Activated effector memory CD4-positive, alpha-beta T cell treated with Interleukin-2 at 50 U/mL for 16 hours (primary cell): ENCODE measurements at regions not wholly inside any gene's neighbourhood (a gene's known extent, or its start where the extent isn't known, plus 50 kb on each side); places are given as distances from the start of the nearest gene placed in this dataset.
"Not testable (repeated sequence)": the region's sequence is repeated elsewhere in the genome, so short reads cannot be mapped to it uniquely, and the experiment has no call there.

Experiments used
- DNase-seq: peaks from one replicate; pipeline ENCODE4 v3.0.0-alpha.2; 2020

DNA sequence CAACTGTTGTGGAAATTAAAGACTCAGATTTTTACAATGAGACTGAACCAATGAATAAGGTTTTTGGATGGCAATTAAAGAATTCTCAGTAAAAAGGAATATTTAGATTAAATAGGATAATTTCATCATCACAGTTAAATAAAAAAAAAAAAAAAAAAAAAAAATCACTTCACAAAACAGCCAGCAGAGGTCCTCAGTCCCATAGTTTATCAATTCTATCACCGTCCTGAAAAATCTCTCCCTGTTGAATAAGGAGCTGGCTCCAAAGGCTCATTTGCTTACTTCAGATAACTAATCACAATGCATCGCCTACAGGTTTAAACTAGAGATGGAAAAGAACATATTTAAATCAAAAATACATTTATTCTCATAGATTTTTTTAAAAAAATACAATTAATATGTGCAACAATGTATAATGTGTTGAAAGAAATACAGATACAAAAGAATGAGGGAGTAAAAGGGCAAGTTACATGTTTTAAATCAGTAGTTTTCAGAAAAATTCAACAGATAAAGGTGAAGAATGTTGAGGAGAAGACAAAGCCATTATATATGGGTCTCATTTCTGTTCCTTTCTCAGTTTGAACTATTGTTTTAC, 175.8 kb upstream of the CHD1 start:
- no peak for DNase-seq

DNA sequence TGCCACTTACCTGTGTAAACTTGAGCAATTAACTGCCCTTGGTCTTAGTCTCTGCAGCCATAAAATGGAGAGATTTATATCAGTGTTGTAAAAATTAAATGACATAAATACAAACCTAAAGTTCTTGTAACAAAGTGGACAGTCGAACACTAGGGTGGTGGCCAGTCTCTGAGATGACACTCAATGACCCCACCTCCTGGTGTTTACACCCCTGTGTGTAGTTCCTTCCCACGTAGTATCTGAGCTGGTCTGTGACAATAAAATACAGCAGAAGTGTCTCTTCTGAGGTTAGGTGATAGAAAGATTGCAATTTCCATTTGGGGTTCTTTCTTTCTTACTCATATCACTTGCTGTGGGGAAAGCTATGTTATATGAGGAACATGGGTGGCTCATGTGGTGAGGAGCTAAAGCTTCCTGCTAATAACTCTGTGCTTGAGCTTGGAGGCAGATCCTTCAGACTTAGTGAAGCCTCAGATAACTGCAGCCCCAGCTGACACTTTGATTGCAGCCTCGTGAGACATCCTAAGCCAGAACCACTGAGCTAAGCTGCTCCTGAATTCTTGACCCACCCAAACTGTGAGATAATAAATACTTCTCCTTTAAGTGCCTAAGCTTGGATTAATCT, 173.4 kb upstream of the CHD1 start:
- DNase-seq, result no peak

DNA sequence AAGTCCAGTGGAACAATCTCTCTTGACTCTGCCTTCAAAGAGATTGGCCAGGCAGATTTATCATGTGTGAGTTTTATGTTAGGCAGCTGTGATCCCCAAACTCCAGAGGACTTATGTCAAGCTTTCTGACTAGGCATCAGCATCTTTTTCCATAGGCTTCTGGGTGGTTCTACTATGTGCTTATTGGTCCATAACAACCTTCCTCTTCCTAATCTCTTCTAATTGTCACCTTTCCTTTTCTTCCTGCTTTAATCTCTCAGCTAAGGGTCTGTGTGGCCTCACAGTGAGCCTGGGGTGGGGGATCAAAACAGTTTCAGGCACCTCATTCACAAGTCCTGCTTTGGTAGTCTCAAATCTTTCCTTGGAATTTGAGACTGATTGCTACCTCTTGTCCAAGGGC, 170.9 kb upstream of the CHD1 start:
- DNase-seq, result no peak

DNA sequence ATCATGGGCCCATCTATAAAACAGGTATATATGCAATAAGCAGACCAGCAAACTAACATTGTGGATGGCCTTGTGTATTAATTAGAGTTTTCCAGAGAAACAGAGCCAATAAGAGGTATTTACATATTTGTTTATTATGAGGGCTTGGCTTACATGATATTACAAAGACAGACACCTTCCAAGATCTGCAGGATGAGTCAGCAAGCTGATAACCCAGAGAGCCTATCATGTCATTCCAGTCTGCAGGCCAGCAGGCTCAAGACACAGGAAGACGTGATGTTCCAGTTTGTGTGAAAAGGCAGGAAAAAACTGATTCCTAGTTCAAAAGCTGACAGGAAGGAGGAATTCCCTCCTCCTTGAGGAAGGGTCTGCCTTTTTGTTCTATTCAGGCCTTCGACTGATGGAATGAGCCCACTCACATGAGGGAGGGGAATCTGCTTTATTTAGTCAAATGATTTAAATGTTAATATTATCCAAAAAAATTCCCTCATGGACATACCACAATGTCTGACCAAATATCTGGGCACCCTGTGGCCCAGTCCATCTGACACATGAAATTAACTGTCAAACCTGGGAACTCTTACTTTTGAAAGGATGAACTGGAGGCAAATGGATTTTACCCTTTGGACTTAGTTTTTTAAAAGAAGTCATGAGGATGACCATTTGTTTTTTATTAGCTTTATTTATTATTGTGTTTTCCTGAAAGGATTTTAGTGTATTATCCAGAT, 161.2 kb upstream of the CHD1 start:
- DNase-seq, result no peak

DNA sequence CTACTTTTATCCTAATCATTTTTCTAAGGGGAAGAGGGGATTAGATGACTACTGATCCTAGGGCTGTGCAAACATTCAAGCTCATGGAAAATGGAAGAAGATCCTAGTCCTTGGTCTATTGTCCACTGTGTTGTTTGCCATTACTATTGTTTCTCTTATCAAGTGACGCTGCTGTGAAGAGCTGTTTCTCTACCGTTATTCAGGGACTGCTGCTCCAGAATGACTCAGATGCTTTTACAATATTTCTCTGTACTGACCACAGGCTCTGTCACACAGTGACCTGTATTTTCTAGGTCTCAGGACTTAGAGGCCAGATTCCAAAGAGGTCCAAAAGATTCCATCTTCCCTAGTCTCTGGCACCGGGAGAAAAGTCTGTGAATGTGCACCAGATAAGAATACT, 159.5 kb upstream of the CHD1 start:
- no peak for DNase-seq

DNA sequence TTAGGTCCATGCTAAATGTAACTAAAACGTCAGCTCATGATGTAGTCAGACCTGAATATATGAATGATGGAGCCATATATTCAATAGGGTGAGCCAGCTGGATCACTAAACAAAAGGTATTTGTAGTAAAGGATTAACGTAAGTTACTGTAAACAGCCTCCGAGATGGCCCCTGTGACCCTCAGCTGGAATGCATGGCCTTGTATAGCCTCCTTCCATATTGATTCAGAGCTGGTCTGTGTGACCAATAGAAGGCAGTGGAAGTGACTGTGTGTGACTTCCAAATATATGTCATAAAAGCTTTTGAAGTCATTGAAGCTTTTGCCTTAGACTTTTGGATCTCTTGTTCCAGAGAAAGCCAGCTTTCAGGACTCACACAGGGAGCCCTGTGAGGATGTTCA, 154.4 kb upstream of the CHD1 start:
- no peak for DNase-seq

DNA sequence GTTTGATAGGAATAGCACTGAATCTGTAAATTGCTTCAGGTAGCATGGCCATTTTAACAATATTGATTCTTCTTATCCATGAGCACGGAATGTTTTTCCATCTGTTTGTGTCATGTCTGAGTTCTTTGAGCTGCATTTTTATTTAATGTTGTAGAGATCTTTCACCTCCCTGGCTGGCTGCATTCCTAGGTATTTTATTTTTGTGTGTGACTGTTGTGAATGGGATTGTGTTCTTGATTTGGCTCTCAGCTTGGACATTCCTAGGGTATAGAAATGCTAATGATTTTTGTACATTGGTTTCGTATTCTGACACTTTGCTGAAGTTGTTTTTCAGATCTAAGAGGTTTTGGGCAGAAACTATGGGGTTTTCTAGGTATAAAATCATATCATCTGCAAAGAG, 152.9 kb upstream of the CHD1 start:
- no peak for DNase-seq

DNA sequence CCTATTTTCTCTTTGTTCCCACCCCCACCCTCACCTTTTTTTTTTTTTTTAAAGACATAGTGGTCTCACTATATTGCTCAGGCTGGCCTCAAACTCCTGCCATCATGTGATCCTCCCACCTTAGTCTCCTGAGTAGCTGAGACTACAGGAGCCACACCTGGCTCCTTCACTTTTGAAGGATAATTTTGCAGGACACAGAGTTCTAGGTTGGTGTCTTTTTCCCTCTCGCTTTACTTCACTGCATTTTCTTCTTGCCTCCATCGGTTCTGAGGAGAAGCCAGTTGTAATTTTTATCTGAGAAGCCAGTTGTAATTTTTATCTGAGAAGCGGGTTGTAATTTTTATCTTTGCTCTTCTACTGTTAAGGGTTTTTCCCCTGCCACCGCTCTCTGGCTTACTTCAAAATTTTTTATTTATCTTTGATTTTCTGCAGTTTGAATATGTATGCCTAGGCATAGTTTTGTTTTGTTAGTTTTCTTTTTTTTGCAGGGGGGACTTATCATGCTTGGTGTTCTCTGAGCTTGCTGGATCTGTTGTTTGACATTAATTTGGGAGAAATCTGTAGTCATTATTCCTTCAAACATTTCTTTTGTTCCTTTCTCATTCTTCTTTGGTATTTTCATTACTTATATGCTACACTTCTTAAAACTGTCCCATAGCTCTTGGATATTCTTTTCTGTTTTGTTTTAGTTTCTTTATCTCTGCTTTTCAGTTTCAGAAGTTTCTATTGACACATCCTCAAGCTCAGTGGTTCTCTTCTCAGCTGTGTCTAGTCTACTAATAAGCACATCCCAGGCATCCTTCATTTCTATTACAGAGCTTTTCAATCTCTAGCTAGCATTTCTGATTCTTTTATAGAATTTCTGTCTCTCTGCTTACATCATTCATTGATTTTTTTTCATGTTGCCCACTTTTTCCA, 148.2 kb upstream of the CHD1 start:
- no peak for DNase-seq

DNA sequence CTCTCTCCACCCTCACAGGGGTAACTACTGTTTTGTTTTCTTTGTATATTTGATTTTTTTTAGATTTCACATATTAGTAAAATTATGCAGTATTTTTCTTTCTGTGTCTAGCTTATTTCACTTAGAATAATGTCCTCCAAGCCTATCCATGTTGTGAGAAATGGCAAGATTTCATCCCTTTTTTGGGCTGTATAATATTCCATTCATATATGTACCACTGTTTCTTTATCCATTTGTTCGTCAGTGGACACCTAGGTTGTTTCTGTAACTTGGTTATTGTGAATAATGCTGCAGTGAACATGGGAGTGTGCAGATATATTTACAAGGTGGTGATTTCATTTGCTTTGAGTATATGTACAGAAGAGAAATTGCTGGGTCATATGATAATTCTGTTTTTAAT, 144.0 kb upstream of the CHD1 start:
- DNase-seq, result no peak

DNA sequence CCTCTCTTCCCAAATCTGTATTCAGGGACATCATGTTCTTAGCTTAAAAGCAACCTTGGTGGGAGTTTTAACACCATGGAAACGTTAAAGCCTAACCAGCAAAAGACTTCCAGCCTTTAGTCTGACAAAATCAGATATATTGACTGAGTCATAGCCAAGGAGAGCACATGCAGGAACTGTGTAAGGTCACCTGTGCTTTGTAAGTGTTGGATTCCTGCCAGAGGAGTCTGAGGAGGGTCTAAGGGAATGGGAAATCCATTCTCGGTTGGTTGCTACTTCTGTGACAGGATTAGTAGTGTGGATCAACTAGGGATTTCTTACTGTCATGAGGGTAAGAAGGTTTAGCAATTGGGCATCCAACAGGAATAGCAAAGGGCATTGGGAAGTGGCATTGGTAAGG, 142.0 kb upstream of the CHD1 start:
- DNase-seq, result no peak

DNA sequence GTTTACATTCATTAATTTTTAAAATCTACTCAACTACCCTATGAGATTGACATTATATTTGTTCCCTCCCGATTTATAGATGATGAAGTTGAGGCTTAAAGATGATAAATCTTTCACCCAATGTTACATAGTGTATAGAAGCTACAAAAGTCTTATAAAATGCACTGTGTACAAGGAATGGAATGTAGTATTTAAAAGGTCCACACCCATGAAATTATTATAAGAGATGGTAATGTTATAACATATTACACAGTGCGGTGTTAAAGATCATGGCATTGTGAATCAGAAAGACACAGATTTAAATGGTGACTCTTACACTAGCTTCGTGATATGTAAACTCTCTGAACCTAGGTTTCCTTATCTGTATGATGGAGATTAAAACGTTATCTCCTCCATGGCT, 141.6 kb upstream of the CHD1 start:
- DNase-seq, result no peak

DNA sequence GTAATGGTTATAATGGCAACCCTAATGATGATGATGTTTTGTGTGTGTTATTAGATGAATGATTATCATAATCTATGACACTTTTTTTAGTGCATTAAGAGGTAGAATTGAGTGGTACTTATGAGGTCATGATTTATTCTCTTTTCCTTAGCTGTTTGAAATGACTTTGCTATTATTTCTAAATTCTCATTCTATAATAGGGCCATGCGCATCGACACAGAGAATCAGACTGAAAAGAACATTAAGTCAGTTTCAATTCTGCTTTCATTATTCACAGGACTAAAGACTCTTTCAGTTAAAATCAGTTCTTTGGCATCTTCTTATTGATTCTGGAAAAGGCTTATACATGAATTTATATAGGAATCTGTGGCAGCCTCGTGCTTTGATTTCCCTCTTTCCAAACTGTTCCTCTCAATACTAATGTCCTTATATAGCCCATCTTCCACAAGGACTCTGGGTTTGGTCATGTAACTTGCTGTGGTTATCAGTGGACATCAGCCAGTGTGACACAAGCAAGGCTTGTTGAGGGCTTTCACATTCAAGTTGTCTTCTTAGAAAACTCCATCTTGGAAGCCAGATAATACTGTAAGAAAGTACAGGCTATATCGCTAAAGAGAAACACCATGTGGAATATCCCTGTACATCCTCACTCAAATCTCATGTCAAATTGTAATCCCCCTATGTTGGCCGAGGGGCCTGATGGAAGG, 140.3 kb upstream of the CHD1 start:
- no peak for DNase-seq

DNA sequence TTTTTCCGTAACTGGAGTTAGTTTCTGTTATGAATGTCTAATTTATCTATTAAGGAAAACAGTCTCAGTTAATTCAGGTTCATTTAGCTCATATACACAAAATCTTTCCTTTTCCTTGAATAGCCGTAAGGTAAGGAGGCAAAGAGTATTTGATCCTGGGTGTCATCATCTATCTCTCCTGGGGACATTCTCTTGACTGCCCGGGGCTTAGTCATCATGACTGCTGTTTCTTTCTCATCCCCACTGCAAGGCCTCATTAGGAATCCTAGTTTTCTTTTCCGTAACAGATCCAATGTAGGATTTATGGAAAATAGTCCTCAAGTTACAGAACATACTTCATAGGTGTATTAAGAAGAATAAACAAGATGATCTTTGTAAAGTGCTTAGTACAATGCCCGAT, 134.9 kb upstream of the CHD1 start:
- no peak for DNase-seq

DNA sequence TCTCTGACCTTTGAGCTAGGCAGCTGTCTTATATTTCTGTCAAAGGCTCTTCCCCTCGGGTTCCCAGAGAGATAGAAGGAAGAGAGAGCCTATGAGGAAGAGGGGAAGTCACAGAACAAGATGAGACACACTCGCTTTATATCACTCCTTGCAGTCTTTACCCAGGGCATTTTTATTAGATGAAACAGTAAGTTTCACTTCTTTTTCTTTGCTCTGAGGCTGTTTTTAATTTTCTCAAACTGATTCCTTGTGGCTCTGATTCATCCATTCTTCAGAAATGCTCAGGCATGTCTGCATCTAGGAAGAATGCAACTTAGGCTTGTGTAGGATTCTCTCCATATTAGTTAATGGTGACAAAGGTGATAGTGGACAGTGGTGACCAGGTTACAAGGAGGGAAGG, 132.9 kb upstream of the CHD1 start:
- DNase-seq, result no peak

DNA sequence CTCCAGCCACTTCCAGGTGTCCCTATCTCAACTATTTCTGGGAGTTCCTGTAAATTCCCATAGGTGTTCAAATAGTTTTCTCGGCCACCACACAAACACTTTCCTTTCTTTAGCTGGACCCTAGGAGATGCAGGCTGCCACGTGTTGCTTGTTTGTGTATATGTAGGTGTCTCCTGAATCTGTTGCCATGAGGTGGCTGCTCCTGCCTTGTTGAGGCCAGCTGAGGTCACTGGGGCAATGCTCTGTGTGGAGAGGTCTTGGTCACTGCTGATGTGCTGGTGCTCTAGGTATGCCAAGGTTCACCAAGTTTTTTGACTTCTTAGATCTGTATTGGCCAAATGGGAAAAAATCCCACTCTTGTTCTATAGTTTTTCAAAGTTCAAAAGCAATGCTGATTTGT, 132.5 kb upstream of the CHD1 start:
- DNase-seq, result no peak

DNA sequence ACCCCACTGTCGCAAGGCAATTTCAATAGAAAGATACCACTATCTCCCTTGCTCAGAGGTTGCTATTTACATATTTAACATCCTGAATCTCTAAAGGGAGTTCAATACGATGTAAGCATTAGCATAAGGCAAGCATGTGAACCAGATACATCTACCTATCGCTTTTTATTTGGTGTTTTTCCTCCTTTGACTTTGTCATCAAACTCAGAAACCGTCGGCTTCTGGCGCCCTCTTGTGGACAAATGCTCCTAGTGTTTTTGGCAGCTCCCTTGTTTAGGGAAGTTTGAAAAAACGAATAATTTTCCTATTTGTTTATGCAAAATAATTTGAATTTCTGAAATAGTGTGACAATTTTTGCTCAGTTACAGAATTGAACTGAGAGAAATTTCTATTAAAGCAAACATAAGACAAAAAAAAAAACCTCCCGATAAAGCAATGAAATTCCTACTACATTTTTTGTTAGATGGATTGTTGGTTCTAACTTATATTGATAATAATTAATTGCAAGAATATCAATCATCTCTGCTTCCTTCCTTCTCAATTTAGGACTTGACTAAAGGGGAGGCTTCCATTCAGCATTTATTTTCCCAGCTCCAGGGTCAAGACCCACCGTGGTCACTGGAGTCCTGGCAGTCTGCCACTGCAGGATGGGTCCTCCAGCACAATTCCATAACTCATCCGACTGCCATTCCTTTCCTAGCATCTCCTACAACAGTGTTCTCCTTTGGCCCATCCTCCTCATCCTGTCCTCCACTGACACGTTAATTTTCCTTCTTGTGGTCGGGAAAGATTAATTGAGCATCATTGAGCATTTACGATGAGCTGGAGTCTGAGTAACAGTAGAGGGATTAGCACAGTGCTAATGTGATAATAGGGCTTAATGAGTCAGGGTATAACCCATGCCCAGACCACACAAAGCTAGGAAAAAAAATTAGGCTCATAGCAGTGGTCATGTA, 131.8 kb upstream of the CHD1 start:
- peak; percentile 76 for DNase-seq

DNA sequence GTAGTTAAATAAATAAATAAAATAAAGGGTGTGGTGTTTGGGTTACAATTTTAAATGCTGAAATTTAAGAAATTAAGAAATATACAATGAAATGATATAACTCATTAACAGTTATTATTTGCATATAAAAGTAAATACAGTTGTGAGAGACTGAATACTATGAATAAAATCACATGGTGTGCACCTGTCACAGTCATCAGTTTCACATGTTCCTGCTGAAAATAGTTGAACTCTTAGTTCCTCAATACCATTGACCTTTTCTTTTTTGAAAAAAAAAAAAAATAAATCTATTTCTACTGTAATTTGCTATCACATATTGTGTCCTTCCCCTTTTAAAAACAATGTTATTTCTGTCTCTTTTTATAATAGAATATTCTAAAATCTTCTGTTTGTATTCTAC, 130.9 kb upstream of the CHD1 start:
- no peak for DNase-seq

DNA sequence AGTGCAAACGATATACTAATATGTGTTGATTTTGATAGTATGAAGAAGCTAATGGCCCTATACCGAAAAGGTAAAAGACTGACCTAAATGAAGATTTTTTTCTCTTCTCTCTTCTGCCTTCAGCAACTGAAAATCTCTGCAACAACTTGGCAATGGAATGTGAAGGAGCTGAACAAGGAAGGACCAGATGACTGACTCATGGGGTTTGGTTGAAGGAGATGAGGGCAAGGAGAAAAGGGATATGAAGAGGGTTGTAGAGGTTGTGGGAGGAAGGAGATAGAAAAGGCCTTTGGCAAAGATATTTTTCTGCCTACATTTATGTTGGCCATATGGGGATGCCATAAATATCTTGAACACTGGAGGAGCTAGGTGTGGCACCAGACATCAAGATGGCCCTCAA, 129.7 kb upstream of the CHD1 start:
- no peak for DNase-seq

DNA sequence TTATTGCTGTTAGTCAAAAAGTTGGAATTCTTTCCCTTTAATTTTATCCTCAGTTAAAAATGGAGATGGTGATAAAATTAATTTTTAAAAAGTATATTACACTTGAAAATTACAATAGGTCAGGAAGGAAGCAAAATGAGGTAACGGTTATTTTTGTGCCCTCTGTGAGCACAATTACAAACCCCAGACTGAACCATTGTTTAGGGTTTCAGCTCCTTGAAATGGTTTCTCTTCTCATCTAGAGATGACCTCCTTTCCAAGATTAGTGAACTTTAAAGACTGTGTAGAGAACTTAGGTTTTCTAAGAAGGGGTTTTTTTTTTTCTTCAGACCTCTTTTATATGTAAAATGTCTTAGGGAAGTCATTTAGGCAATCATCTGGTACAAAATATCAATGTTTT, 126.2 kb upstream of the CHD1 start:
- DNase-seq, result no peak

DNA sequence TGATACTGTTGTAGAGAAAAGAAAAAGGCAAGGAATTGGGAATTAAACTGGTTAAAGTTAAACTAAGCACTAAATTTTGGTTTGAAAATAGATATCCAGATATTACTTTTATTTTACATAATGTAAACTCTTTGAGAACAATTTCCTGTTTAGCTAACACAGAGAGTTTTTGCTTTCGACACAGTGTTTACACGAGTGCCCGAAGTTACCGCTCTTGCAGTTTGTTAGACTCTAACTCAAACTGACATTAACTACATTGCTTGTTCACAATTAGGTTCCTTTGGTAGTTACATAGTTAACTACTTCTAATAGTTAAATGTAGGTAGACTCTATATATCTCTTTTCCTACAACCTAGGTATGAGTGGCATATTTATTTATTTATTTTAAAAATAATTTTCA, 117.1 kb upstream of the CHD1 start:
- no peak for DNase-seq

DNA sequence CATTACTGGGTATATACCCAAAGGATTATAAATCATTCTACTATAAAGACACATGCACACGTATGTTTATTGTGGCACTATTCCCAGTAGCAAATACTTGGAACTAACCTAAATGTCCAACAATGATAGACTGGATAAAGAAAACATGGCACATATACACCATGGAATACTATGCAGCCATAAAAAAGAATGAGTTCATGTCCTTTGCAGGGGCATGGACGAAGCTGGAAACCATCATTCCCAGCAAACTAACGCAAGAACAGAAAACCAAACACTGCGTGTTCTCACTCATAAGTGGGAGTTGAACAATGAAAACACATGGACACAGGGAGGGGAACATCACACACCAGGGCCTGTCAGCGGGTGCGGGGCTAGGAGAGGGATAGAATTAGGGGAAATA, 114.5 kb upstream of the CHD1 start:
- DNase-seq, result not testable (repeated sequence)

DNA sequence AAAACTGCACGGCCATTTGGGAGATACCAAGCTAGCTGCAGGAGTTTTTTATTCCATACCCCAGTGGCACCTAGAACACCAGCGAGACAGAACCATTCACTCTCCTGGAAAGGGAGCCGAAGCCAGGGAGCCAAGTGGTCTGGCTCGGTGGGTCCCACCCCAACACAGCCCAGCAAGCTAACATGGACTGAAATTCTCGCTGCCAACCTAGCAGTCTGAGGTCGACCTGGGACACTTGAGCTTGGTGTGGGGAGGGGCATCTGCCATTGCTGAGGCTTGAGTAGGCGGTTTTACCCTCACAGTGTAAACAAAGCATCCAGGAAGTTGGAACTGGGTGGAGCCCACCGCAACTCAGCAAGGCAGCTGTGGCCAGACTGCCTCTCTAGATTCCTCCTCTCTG, 108.9 kb upstream of the CHD1 start:
- DNase-seq, result peak; percentile 78
